Endothelial cell of umbilical vein (primary cell): ENCODE measurements at regions not wholly inside any gene's neighbourhood (a gene's known extent, or its start where the extent isn't known, plus 50 kb on each side); places are given as distances from the start of the nearest gene placed in this dataset.
"Not testable (repeated sequence)": the region's sequence is repeated elsewhere in the genome, so short reads cannot be mapped to it uniquely, and the experiment has no call there.

ENCODE experiments used
- EZH2 ChIP-seq: IDR thresholded peaks from 2 replicates; pipeline ENCODE4 v1.6.1; 2012; ENCODE audit warnings: borderline replicate concordance, low read depth, mild to moderate bottlenecking, moderate library complexity, low read length, inconsistent platforms; ENCODE audit not compliant: severe bottlenecking
- FOS ChIP-seq: IDR thresholded peaks from 2 replicates; pipeline ENCODE4 v1.6.1; 2011; ENCODE audit warnings: mild to moderate bottlenecking, low read length, moderate library complexity, borderline replicate concordance; ENCODE audit not compliant: insufficient read depth
- GATA2 ChIP-seq: IDR thresholded peaks from 2 replicates; pipeline ENCODE4 v1.7.0; 2011; ENCODE audit warnings: low read depth, mild to moderate bottlenecking, moderate library complexity, mixed read lengths, low read length; ENCODE audit not compliant: insufficient read length, insufficient read depth

DNA sequence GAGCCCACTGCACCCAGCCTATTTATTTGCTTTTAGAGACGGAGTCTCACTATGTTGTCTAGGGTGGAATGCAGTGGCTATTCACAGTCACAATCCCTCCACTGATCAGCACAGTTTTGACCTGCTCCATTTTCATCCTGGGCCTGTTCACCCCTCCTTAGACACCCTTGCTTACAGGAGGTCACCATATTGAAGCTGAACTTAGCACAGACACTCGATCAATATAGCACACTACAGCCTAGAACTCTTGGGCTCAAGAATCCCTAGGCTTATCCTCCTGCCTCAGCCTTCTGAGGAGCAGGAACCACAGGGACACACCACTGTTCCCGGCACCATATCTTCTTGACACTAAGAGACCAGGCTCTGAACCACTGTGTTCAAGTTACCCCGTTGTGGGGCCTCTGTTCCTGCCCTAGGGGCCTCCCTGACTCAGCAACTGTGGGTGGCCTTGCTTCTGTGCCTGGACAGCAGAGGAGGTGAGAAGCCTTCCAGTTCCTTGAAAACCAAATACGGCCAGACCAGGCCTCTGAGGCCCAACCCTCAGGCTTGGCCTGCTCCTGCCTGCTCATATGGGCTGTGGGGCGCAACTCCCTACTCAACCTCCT lies 445.8 kb downstream of the GOLGA6L6 start:
- TF ChIP-seq EZH2, FOS, GATA2: not testable (repeated sequence)
